OCI-LY1 (cell line): ENCODE measurements at regions not wholly inside any gene's neighbourhood (a gene's known extent, or its start where the extent isn't known, plus 50 kb on each side); places are given as distances from the start of the nearest gene placed in this dataset.

ENCODE experiments used
- H2AFZ ChIP-seq: fragments of 200-600 bp; sonication (generic), shearing (Covaris generic); 2 replicates; pipeline ENCODE4 v1.6.0; 2014; ENCODE audit warnings: antibody characterized with exemption, mild to moderate bottlenecking, low read length
- H3F3A ChIP-seq: fragments of 200-600 bp; sonication (generic), shearing (Covaris generic); 2 replicates; pipeline ENCODE4 v1.6.0; 2014; ENCODE audit warnings: mild to moderate bottlenecking, antibody characterized with exemption, low read length, moderate library complexity; ENCODE audit not compliant: insufficient read depth
- H3K27ac ChIP-seq: fragments of 200-600 bp; sonication (generic); 2 replicates; pipeline ENCODE4 v1.5.1; 2014; ENCODE audit warnings: low read length, mixed run types, mild to moderate bottlenecking, low read depth; ENCODE audit not compliant: poor library complexity, severe bottlenecking
- H3K27me3 ChIP-seq: fragments of 200-600 bp; sonication (generic); 2 replicates; pipeline ENCODE4 v1.6.0; 2014; ENCODE audit warnings: antibody characterized with exemption, mild to moderate bottlenecking, low read length, moderate library complexity; ENCODE audit not compliant: insufficient read depth
- H3K36me3 ChIP-seq: fragments of 200-600 bp; sonication (generic); 2 replicates; pipeline ENCODE4 v1.6.1; 2014; ENCODE audit warnings: mild to moderate bottlenecking, antibody characterized with exemption, low read length, moderate library complexity, mixed read lengths; ENCODE audit not compliant: insufficient read depth
- H3K4me1 ChIP-seq: fragments of 200-600 bp; sonication (generic); 2 replicates; pipeline ENCODE4 v1.5.1; 2014; ENCODE audit warnings: mild to moderate bottlenecking, low read length, moderate library complexity; ENCODE audit not compliant: insufficient read depth, severe bottlenecking
- H3K4me2 ChIP-seq: fragments of 200-600 bp; sonication (generic), shearing (Covaris generic); 2 replicates; pipeline ENCODE4 v1.6.1; 2014; ENCODE audit warnings: low read length
- H3K4me3 ChIP-seq: fragments of 200-600 bp; sonication (generic); 2 replicates; pipeline ENCODE4 v1.5.1; 2014; ENCODE audit warnings: low read length, low read depth, mild to moderate bottlenecking, mixed read lengths; ENCODE audit not compliant: poor library complexity, severe bottlenecking
- H3K79me2 ChIP-seq: fragments of 200-600 bp; shearing (Covaris generic); 2 replicates; pipeline ENCODE4 v1.6.1; 2016; ENCODE audit warnings: mixed run types, low read length, mixed read lengths; ENCODE audit not compliant: insufficient read depth
- H3K9ac ChIP-seq: fragments of 200-600 bp; sonication (generic), shearing (Covaris generic); 2 replicates; pipeline ENCODE4 v1.6.1; 2014; ENCODE audit warnings: mild to moderate bottlenecking, low read length, mixed read lengths
- H3K9me2 ChIP-seq: fragments of 200-600 bp; sonication (generic), shearing (Covaris generic); 2 replicates; pipeline ENCODE4 v1.6.1; 2014; ENCODE audit warnings: low read depth, mild to moderate bottlenecking, low read length, mixed read lengths
- H3K9me3 ChIP-seq: fragments of 200-600 bp; shearing (Covaris generic); 2 replicates; pipeline ENCODE4 v1.6.1; 2014; ENCODE audit warnings: low read length, mixed read lengths
- H4K20me1 ChIP-seq: fragments of 200-600 bp; sonication (generic), shearing (Covaris generic); 2 replicates; pipeline ENCODE4 v1.6.0; 2016; ENCODE audit warnings: mild to moderate bottlenecking, low read length; ENCODE audit not compliant: insufficient read depth
- CTCF ChIP-seq: fragments of 200-600 bp; sonication (generic), shearing (Covaris generic); IDR thresholded peaks from 2 replicates; pipeline ENCODE4 v1.5.1; 2017; ENCODE audit warnings: mild to moderate bottlenecking, antibody characterized with exemption, low read length, moderate library complexity, mixed read lengths
- EZH2 ChIP-seq: fragments of 200-600 bp; sonication (generic), shearing (Covaris generic); IDR thresholded peaks from 2 replicates; pipeline ENCODE4 v1.8.0; 2017; ENCODE audit warnings: borderline replicate concordance, mixed run types, mild to moderate bottlenecking, antibody characterized with exemption, low read length, moderate library complexity, mixed read lengths

- H3F3A ChIP-seq = no peaks in the 10 kb centered on the region
- H3K9me3 ChIP-seq = no peaks in the 10 kb centered on the region
- H3K9me2 ChIP-seq = no peaks in the 10 kb centered on the region
- H3K9ac ChIP-seq = no peak overlapping the region
- no peaks in the 10 kb centered on the region for H3K27me3 ChIP-seq
- H3K4me3 ChIP-seq = no peak overlapping the region
- no peaks in the 10 kb centered on the region for H3K79me2 ChIP-seq
- H3K27ac ChIP-seq = no peak overlapping the region
- no peaks in the 10 kb centered on the region for H3K36me3 ChIP-seq
- H3K4me2 ChIP-seq = no peak overlapping the region
- no peaks in the 10 kb centered on the region for H4K20me1 ChIP-seq
- no peaks in the 10 kb centered on the region for H3K4me1 ChIP-seq
- no peak for TF ChIP-seq EZH2
- TF ChIP-seq CTCF = no peak
- no peak overlapping the region for H2AFZ ChIP-seq
Measured at GRCh38 chr15:87781959-87782625, 474.4 kb downstream of the NTRK3 start.

- Histone ChIP-seq H3K27me3 (no peaks in the 10 kb centered on the region), H3K9ac (no peak overlapping the region), H3F3A (no peaks in the 10 kb centered on the region), H3K4me2 (no peak overlapping the region), H3K79me2 (no peaks in the 10 kb centered on the region), H3K27ac (no peak overlapping the region), H3K9me3 (no peaks in the 10 kb centered on the region), H3K4me1 (no peaks in the 10 kb centered on the region), H2AFZ (no peak overlapping the region), H4K20me1 (no peaks in the 10 kb centered on the region), H3K4me3 (no peak overlapping the region), H3K36me3 (no peaks in the 10 kb centered on the region), H3K9me2 (no peaks in the 10 kb centered on the region)
- TF ChIP-seq EZH2 = no peak
- no peak for TF ChIP-seq CTCF
Measured at GRCh38 chr15:87779746-87780145, 476.8 kb downstream of the NTRK3 start.

- Histone ChIP-seq H3K36me3 (no peaks in the 10 kb centered on the region), H3K9me2 (no peaks in the 10 kb centered on the region), H3K4me2 (no peak overlapping the region), H3K4me3 (no peak overlapping the region), H3K79me2 (no peaks in the 10 kb centered on the region), H3K9me3 (no peaks in the 10 kb centered on the region), H3K9ac (no peak overlapping the region), H3K27ac (no peak overlapping the region), H2AFZ (no peak overlapping the region), H3K27me3 (no peaks in the 10 kb centered on the region), H3F3A (no peaks in the 10 kb centered on the region), H3K4me1 (no peaks in the 10 kb centered on the region), H4K20me1 (no peaks in the 10 kb centered on the region)
- TF ChIP-seq CTCF (no peak), EZH2 (no peak)
Measured at GRCh38 chr15:87778358-87778757, 478.2 kb downstream of the NTRK3 start.
